ENCODE measurements at regions not wholly inside any gene's neighbourhood (a gene's known extent, or its start where the extent isn't known, plus 50 kb on each side); places are given as distances from the start of the nearest gene placed in this dataset.
"Not testable (repeated sequence)": the region's sequence is repeated elsewhere in the genome, so short reads cannot be mapped to it uniquely, and the experiment has no call there.

DNA sequence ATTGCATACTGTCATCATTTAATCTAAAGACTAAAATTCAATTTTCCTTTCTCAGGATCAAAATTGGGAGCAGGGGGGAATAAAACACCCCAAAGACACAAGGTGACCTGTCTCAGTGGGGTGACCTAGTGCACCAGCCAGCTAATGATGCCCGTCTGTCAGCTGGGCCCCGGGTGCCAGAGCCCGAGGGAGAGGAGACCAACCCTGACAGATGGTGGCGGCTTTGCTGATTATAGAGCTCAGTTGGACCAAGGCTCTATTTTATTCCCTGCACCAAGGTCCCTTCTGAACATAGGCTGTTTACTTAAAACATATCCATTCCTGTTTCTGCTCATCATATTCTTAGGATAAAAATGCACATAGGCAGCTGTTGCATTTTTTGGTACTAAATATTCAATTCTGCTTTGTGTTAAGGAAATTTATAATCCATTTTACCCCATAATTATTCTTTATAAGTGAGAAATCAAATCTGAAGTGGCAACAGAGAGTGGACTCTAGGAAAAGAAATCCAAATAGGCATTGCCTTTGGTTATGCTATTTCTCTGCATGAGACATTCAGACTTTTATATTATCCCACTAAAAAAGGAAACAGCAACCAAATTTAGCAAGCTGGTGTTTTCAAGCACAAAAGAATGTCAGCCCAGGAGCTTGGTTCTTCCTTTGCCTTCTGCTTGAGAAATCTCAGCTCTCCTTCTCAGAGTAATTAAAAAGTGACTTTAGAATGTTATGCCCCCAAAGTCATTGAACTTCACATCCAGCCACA, 96.8 kb upstream of the IFNG-AS1 start:
- no peak for TF ChIP-seq CTCF (IDR thresholded peaks at IDR 0.05; ENCODE audit: insufficient read depth, low read length, severe bottlenecking)
- peaks cover 6% of the 10 kb centered on the region for H3K27me3 ChIP-seq (ENCODE audit: control insufficient read depth, insufficient read depth, low read length)
- DNase-seq (ENCODE audit: low read depth) (no peak), FAIRE-seq (no peak)
- no peaks in the 10 kb centered on the region for H3K36me3 ChIP-seq (ENCODE audit: control insufficient read depth, insufficient read depth, low read length)
- H3K4me3 ChIP-seq (ENCODE audit: low read depth, low read length), result no peak overlapping the region

GRCh38 chr12:67893022-67893580, 96.1 kb upstream of the IFNG-AS1 start:
- Histone ChIP-seq H3K27me3 (ENCODE audit: control insufficient read depth, insufficient read depth, low read length) (peaks cover 6% of the 10 kb centered on the region), H3K36me3 (ENCODE audit: control insufficient read depth, insufficient read depth, low read length) (no peaks in the 10 kb centered on the region), H3K4me3 (ENCODE audit: low read depth, low read length) (no peak overlapping the region)
- DNase-seq (ENCODE audit: low read depth), result no peak
- no peak for TF ChIP-seq CTCF (IDR thresholded peaks at IDR 0.05; ENCODE audit: insufficient read depth, low read length, severe bottlenecking)
- no peak for FAIRE-seq

GRCh38 chr12:67900418-67900817, 88.8 kb upstream of the IFNG-AS1 start:
- not testable (repeated sequence) for H3K4me3 ChIP-seq (ENCODE audit: low read depth, low read length); H3K27me3 ChIP-seq (ENCODE audit: control insufficient read depth, insufficient read depth, low read length); FAIRE-seq; DNase-seq (ENCODE audit: low read depth); H3K36me3 ChIP-seq (ENCODE audit: control insufficient read depth, insufficient read depth, low read length)

DNA sequence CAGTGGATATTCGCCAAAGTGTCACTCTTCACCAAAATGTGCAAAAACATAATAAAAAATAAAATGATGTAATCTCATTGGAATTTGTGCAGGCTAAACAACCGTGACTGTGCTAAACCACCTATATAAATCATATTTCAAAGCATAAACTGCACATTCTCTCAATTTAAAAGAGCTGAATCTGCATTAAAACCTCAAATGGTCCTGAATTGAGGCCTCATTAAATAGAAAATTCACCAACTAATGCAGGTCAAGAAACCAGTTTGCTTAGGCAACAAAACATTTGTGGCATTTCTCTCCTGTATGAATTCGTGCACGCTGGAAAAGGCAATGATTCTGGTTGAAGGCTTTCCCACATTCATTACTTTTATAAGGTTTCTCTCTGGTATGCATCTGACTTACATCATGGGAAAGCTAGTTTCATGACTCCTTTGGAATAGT, 80.1 kb upstream of the IFNG-AS1 start:
- Histone ChIP-seq H3K36me3 (ENCODE audit: control insufficient read depth, insufficient read depth, low read length) (no peaks in the 10 kb centered on the region), H3K4me3 (ENCODE audit: low read depth, low read length) (no peak overlapping the region), H3K27me3 (ENCODE audit: control insufficient read depth, insufficient read depth, low read length) (no peaks in the 10 kb centered on the region)
- DNase-seq (ENCODE audit: low read depth), result no peak
- FAIRE-seq, result no peak
- no peak for TF ChIP-seq CTCF (IDR thresholded peaks at IDR 0.05; ENCODE audit: insufficient read depth, low read length, severe bottlenecking)

- FAIRE-seq, result no peak
- Histone ChIP-seq H3K36me3 (ENCODE audit: control insufficient read depth, insufficient read depth, low read length) (no peaks in the 10 kb centered on the region), H3K27me3 (ENCODE audit: control insufficient read depth, insufficient read depth, low read length) (no peaks in the 10 kb centered on the region), H3K4me3 (ENCODE audit: low read depth, low read length) (no peak overlapping the region)
- TF ChIP-seq CTCF (IDR thresholded peaks at IDR 0.05; ENCODE audit: insufficient read depth, low read length, severe bottlenecking), result no peak
- DNase-seq (ENCODE audit: low read depth), result no peak
Observed at GRCh38 chr12:67909681-67910080, 79.6 kb upstream of the IFNG-AS1 start.

DNA sequence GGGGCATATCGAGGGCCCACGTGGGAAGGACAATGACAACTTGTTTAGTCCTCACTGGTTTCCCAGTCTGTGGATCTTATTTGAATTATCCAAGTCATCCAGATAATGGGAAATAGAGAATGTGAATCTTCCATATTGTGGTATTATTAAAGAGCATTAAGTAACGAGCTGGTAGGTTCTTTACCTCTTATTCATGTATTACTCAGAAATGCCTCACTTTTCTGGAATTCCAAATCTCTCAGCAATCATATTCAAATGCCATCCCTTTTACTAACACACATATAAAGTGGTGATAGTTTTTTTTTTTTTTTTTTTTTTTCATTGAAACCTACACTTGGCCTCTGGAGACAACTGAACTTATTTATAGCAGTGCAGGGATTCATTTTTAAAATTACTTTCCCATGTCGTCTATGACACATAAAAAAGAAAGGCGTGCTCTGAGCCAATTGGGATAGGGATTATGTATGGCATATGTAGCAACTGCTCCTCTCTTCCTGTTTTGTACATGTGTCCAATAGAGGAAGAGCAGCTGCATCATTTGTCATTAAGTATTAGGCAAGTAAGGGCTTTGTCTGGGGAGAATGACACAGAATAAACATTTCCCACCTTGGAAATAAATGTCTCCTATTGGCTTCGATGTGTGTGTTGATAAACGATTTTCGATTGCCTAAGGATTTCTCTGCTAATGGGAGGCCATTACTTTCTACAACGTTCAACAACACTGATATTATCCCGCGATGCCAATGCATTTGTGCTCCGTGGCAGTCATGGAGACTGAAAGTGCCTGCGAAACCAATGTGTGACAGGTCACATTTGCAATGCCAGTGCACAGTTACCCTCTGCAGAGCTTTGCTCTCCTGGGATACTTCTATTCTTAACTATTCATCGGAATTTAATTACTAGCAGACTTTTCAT, 78.6 kb upstream of the IFNG-AS1 start:
- Histone ChIP-seq H3K27me3 (ENCODE audit: control insufficient read depth, insufficient read depth, low read length) (no peaks in the 10 kb centered on the region), H3K36me3 (ENCODE audit: control insufficient read depth, insufficient read depth, low read length) (no peaks in the 10 kb centered on the region), H3K4me3 (ENCODE audit: low read depth, low read length) (no peak overlapping the region)
- DNase-seq (ENCODE audit: low read depth) (peak; percentile 96), FAIRE-seq (peak; percentile 13)
- TF ChIP-seq CTCF (IDR thresholded peaks at IDR 0.05; ENCODE audit: insufficient read depth, low read length, severe bottlenecking), result no peak
